H9 (cell line): ENCODE measurements at regions not wholly inside any gene's neighbourhood (a gene's known extent, or its start where the extent isn't known, plus 50 kb on each side); places are given as distances from the start of the nearest gene placed in this dataset.

Source experiments
- DNase-seq: peaks from one replicate; pipeline ENCODE4 v3.0.0-alpha.2; 2017
- H2AFZ ChIP-seq: one replicate; pipeline ENCODE4 v1.6.1; 2013; ENCODE audit warnings: mild to moderate bottlenecking, low read length, control low read depth, moderate library complexity
- H2AK5ac ChIP-seq: 2 replicates; pipeline ENCODE4 v1.6.1; 2013; ENCODE audit warnings: low read length, control low read depth, mixed read lengths; ENCODE audit not compliant: insufficient read length
- H2BK120ac ChIP-seq: one replicate; pipeline ENCODE4 v1.6.1; 2013; ENCODE audit warnings: low read depth, mild to moderate bottlenecking, low read length, control low read depth, inconsistent platforms; ENCODE audit not compliant: poor library complexity, severe bottlenecking
- H2BK12ac ChIP-seq: 2 replicates; pipeline ENCODE4 v1.6.1; 2013; ENCODE audit warnings: low read length, control low read depth, mixed read lengths, low read depth; ENCODE audit not compliant: insufficient read length
- H2BK15ac ChIP-seq: 2 replicates; pipeline ENCODE4 v1.6.1; 2013; ENCODE audit warnings: low read depth, low read length, control low read depth
- H2BK20ac ChIP-seq: one replicate; pipeline ENCODE4 v1.6.1; 2013; ENCODE audit warnings: low read depth, mild to moderate bottlenecking, low read length, control low read depth, inconsistent platforms; ENCODE audit not compliant: poor library complexity, severe bottlenecking
- H2BK5ac ChIP-seq: 2 replicates; pipeline ENCODE4 v1.6.1; 2013; ENCODE audit warnings: low read length, control low read depth, mixed read lengths; ENCODE audit not compliant: insufficient read length
- H3K14ac ChIP-seq: 2 replicates; pipeline ENCODE4 v1.6.1; 2013; ENCODE audit warnings: low read length, control low read depth; ENCODE audit not compliant: insufficient read depth
- H3K18ac ChIP-seq: 2 replicates; pipeline ENCODE4 v1.6.1; 2013; ENCODE audit warnings: low read depth, mild to moderate bottlenecking, mixed read lengths, low read length, control low read depth; ENCODE audit not compliant: insufficient read length
- H3K23ac ChIP-seq: 2 replicates; pipeline ENCODE4 v1.6.1; 2013; ENCODE audit warnings: low read length, control low read depth, mixed read lengths, low read depth; ENCODE audit not compliant: insufficient read length
- H3K23me2 ChIP-seq: 2 replicates; pipeline ENCODE4 v1.6.1; 2013; ENCODE audit warnings: low read depth, mild to moderate bottlenecking, mixed read lengths, low read length, control low read depth; ENCODE audit not compliant: insufficient read length, poor library complexity, severe bottlenecking
- H3K27ac ChIP-seq: 2 replicates; pipeline ENCODE4 v1.5.1; 2013; ENCODE audit warnings: low read length, control low read depth, mixed read lengths, low read depth; ENCODE audit not compliant: insufficient read length
- H3K27me3 ChIP-seq: 2 replicates; pipeline ENCODE4 v1.6.1; 2013; ENCODE audit warnings: low read length, control low read depth, inconsistent platforms; ENCODE audit not compliant: insufficient read depth
- H3K4ac ChIP-seq: 2 replicates; pipeline ENCODE4 v1.6.1; 2013; ENCODE audit warnings: low read depth, mild to moderate bottlenecking, control low read depth, inconsistent platforms, low read length, moderate library complexity
- H3K4me1 ChIP-seq: 2 replicates; pipeline ENCODE4 v1.6.1; 2013; ENCODE audit warnings: low read length, control low read depth, inconsistent platforms; ENCODE audit not compliant: insufficient read depth
- H3K4me2 ChIP-seq: 2 replicates; pipeline ENCODE4 v1.6.1; 2013; ENCODE audit warnings: low read length, control low read depth, mixed read lengths; ENCODE audit not compliant: insufficient read length, insufficient read depth
- H3K56ac ChIP-seq: 2 replicates; pipeline ENCODE4 v1.6.1; 2013; ENCODE audit warnings: low read depth, mild to moderate bottlenecking, mixed read lengths, low read length, control low read depth; ENCODE audit not compliant: insufficient read length
- H3K79me1 ChIP-seq: 2 replicates; pipeline ENCODE4 v1.6.1; 2013; ENCODE audit warnings: low read depth, mild to moderate bottlenecking, moderate library complexity, low read length, control low read depth, inconsistent platforms; ENCODE audit not compliant: insufficient read depth, poor library complexity, severe bottlenecking
- H3K79me2 ChIP-seq: 2 replicates; pipeline ENCODE4 v1.6.1; 2013; ENCODE audit warnings: low read length, control low read depth, inconsistent platforms; ENCODE audit not compliant: insufficient read depth
- H3K9ac ChIP-seq: 2 replicates; pipeline ENCODE4 v1.6.1; 2013; ENCODE audit warnings: low read length, control low read depth, mixed read lengths; ENCODE audit not compliant: insufficient read length; ENCODE audit errors: extremely low read depth
- H3K9me3 ChIP-seq: one replicate; pipeline ENCODE4 v1.6.1; 2013; ENCODE audit warnings: low read depth, low read length, inconsistent platforms; ENCODE audit not compliant: control insufficient read depth
- H3T11ph ChIP-seq: one replicate; pipeline ENCODE4 v1.6.1; 2013; ENCODE audit warnings: mild to moderate bottlenecking, low read length, control low read depth, inconsistent platforms
- H4K20me1 ChIP-seq: one replicate; pipeline ENCODE4 v1.6.1; 2013; ENCODE audit not compliant: control insufficient read depth, insufficient read length, insufficient read depth
- H4K5ac ChIP-seq: 2 replicates; pipeline ENCODE4 v1.6.1; 2013; ENCODE audit warnings: low read depth, mild to moderate bottlenecking, mixed read lengths, low read length, control low read depth; ENCODE audit not compliant: insufficient read length
- H4K8ac ChIP-seq: replicated peaks from 2 replicates; pipeline ENCODE4 v1.6.1; 2013; ENCODE audit warnings: low read length, control low read depth, mixed read lengths, low read depth; ENCODE audit not compliant: insufficient read length
- H4K91ac ChIP-seq: 2 replicates; pipeline ENCODE4 v1.6.1; 2013; ENCODE audit warnings: low read depth, mild to moderate bottlenecking, moderate library complexity, mixed read lengths, low read length, control low read depth; ENCODE audit not compliant: insufficient read length
- H3K27ac Mint-ChIP-seq, 3 experiments: 2 replicates in 2 of 3; 3 replicates in 1 of 3; pipeline ENCODE4 v1.8.0; 2020 to 2021; ENCODE audit warnings: mixed read lengths in 3 of 3, mild to moderate bottlenecking in 1 of 3, moderate library complexity in 1 of 3
- H3K27me3 Mint-ChIP-seq: 2 replicates; pipeline ENCODE4 v1.8.0; 2021; ENCODE audit warnings: low read depth, mild to moderate bottlenecking, moderate library complexity, mixed read lengths
- H3K36me3 Mint-ChIP-seq, 3 experiments: 2 replicates in 2 of 3; 3 replicates in 1 of 3; pipeline ENCODE4 v1.8.0; 2020 to 2021; ENCODE audit warnings: low read depth in 3 of 3, mixed read lengths in 3 of 3; ENCODE audit not compliant: insufficient read depth in 1 of 3
- H3K4me1 Mint-ChIP-seq, 2 experiments: 2 replicates each; pipeline ENCODE4 v1.8.0; 2020; ENCODE audit warnings: mixed read lengths in 2 of 2
- H3K4me3 Mint-ChIP-seq, 2 experiments: 2 replicates in 1 of 2; 3 replicates in 1 of 2; pipeline ENCODE4 v1.8.0; 2020 to 2021; ENCODE audit warnings: mild to moderate bottlenecking in 2 of 2, mixed read lengths in 2 of 2, moderate library complexity in 1 of 2
- H3K9me3 Mint-ChIP-seq, 2 experiments: 2 replicates in 1 of 2; 3 replicates in 1 of 2; pipeline ENCODE4 v1.8.0; 2020; ENCODE audit warnings: mild to moderate bottlenecking in 2 of 2, mixed read lengths in 2 of 2, moderate library complexity in 1 of 2
- CTCF ChIP-seq: fragments of 200-600 bp; sonication (generic); conservative IDR thresholded peaks from 3 replicates; pipeline ENCODE4 v1.8.0; 2021; ENCODE audit warnings: antibody characterized with exemption, mild to moderate bottlenecking
- WGBS: extraction: QIAGEN DNeasy Blood & Tissue Kit; methylation state at CpG from one replicate; pipeline ENCODE4 v1.1.7; 2013; ENCODE audit warnings: missing lambda C conversion rate, low lambda C conversion rate, mixed read lengths; ENCODE audit not compliant: insufficient read length; ENCODE audit errors: extremely low coverage; 5-methylcytosine and 5-hydroxymethylcytosine counted together

GRCh38 chr4:11805842-11806241, 377.1 kb upstream of the HS3ST1 start:
- no peak overlapping the region for H2AK5ac ChIP-seq
- no peak overlapping the region for H4K91ac ChIP-seq
- no peak overlapping the region for H3K23ac ChIP-seq
- H3K9me3 ChIP-seq: no peaks in the 10 kb centered on the region
- TF ChIP-seq CTCF: peak; percentile 58; the same call in 2 of the 3 replicates
- no peak overlapping the region for H3K4ac ChIP-seq
- Mint-ChIP-seq H3K36me3 (peaks cover 0 to 4% (median 0%) of the 10 kb centered on the region in 3 experiments; a peak in 2 of 7 replicates), H3K27ac (no peak overlapping the region; a peak in 1 of 7 replicates), H3K4me1 (peaks cover 4 to 7% of the 10 kb centered on the region in 2 experiments), H3K4me3 (no peak overlapping the region), H3K9me3 (no peaks in the 10 kb centered on the region; a peak in 3 of 5 replicates), H3K27me3 (no peaks in the 10 kb centered on the region)
- H4K5ac ChIP-seq: no peak overlapping the region
- H2BK5ac ChIP-seq: no peak overlapping the region
- no peak overlapping the region for H3T11ph ChIP-seq
- H3K4me1 ChIP-seq: no peaks in the 10 kb centered on the region
- H4K20me1 ChIP-seq: no peaks in the 10 kb centered on the region
- WGBS: no CpG with 5 or more reads among the region's 1 CpG
- no peak overlapping the region for H2BK15ac ChIP-seq
- H2BK20ac ChIP-seq: no peak overlapping the region
- H3K18ac ChIP-seq: no peak overlapping the region
- H3K14ac ChIP-seq: no peak overlapping the region
- no peak overlapping the region for H3K9ac ChIP-seq
- H3K4me2 ChIP-seq: no peak overlapping the region
- no peaks in the 10 kb centered on the region for H3K27me3 ChIP-seq
- H2AFZ ChIP-seq: no peak overlapping the region
- H3K27ac ChIP-seq: no peak overlapping the region
- H4K8ac ChIP-seq: no peak overlapping the region
- H3K79me1 ChIP-seq: no peaks in the 10 kb centered on the region
- H3K79me2 ChIP-seq: no peaks in the 10 kb centered on the region
- no peak for DNase-seq
- no peaks in the 10 kb centered on the region for H3K23me2 ChIP-seq
- no peak overlapping the region for H3K56ac ChIP-seq
- no peak overlapping the region for H2BK12ac ChIP-seq
- H2BK120ac ChIP-seq: no peak overlapping the region
